K562 (cell line): ENCODE measurements at regions not wholly inside any gene's neighbourhood (a gene's known extent, or its start where the extent isn't known, plus 50 kb on each side); places are given as distances from the start of the nearest gene placed in this dataset.

ENCODE experiments used
- ATAC-seq: fragments of 200-7000 bp; cut with Tn5 transposase; 3 replicates; pipeline ENCODE4 v1.9.1; 2020; ENCODE audit warnings: moderate library complexity
- BruUV-seq: library from RNA; stranded (reverse); fragments of 400-500 nt; replicated peaks from 2 replicates; lab custom pipeline; 2021; lab: Mats Ljungman, UMichigan
- CTCF ChIA-PET: fragments of 300-600 bp; formaldehyde crosslinking; extraction: SDS; loops from one replicate; lab custom pipeline; 2021; ENCODE audit warnings: low intra/inter-chr PET ratio; lab: Yijun Ruan, JAX
- POLR2A ChIA-PET: fragments of 300-600, 350-650 bp; sonication (Branson Sonifier 250); formaldehyde crosslinking; extraction: SDS; loops from one replicate; lab custom pipeline; 2021; ENCODE audit warnings: antibody characterized with exemption, inconsistent platforms; lab: Yijun Ruan, JAX
- DNase-seq, 4 experiments: peaks; one replicate each; pipeline versions ENCODE4 v3.0.0 to v3.0.0-alpha.2; 2011 to 2018; ENCODE audit warnings: low spot score in 3 of 4, mixed read lengths in 3 of 4; ENCODE audit errors: extremely low read depth in 1 of 4
- FAIRE-seq: peaks from 2 replicates; lab custom pipeline; 2011; peaks lifted over from hg19 to GRCh38; lab: Jason Lieb, UNC
- H2AFZ ChIP-seq: 2 replicates; pipeline ENCODE4 v1.6.0; 2011; ENCODE audit warnings: low read depth, low read length, control low read depth, inconsistent platforms
- H3K27ac ChIP-seq: fragments of 200-600 bp; 3 replicates; pipeline ENCODE4 v1.8.0; 2011; ENCODE audit warnings: low read depth, mild to moderate bottlenecking, control low read depth, inconsistent platforms, low read length, moderate library complexity, mixed read lengths; ENCODE audit errors: extremely low read depth
- H3K27me3 ChIP-seq, 2 experiments: fragments of 300-600 bp in 1 of 2; 2 replicates in 1 of 2; 3 replicates in 1 of 2; pipeline versions ENCODE4 v1.6.0 to v1.8.0; 2011; ENCODE audit warnings: inconsistent platforms in 2 of 2, low read length in 2 of 2, mild to moderate bottlenecking in 1 of 2, mixed read lengths in 1 of 2, moderate library complexity in 1 of 2; ENCODE audit not compliant: control insufficient read depth in 2 of 2, insufficient read depth in 2 of 2
- H3K36me3 ChIP-seq: fragments of 300-600 bp; 3 replicates; pipeline ENCODE4 v1.8.0; 2011; ENCODE audit warnings: mild to moderate bottlenecking, low read length, inconsistent platforms; ENCODE audit not compliant: control insufficient read depth, insufficient read depth
- H3K4me1 ChIP-seq, 2 experiments: fragments of 200-600 bp in 1 of 2; replicated peaks in 1 of 2; 2 replicates in 1 of 2; 3 replicates in 1 of 2; pipeline versions ENCODE4 v1.5.1 to v1.8.0; 2011; ENCODE audit warnings: inconsistent platforms in 2 of 2, low read length in 2 of 2, mild to moderate bottlenecking in 1 of 2, mixed read lengths in 1 of 2, moderate library complexity in 1 of 2; ENCODE audit not compliant: control insufficient read depth in 2 of 2, insufficient read depth in 2 of 2
- H3K4me2 ChIP-seq: 2 replicates; pipeline ENCODE4 v1.6.1; 2011; ENCODE audit warnings: low read length, control low read depth, inconsistent platforms, mixed read lengths; ENCODE audit not compliant: insufficient read depth
- H3K4me3 ChIP-seq: fragments of 200-600 bp; sonication (generic), shearing (Covaris generic); 2 replicates; pipeline ENCODE4 v1.5.1; 2016; ENCODE audit warnings: control low read depth, inconsistent platforms
- H3K79me2 ChIP-seq: fragments of 200-600 bp; 3 replicates; pipeline ENCODE4 v1.8.0; 2011; ENCODE audit warnings: low read length, inconsistent platforms; ENCODE audit not compliant: control insufficient read depth, insufficient read depth
- H3K9ac ChIP-seq, 2 experiments: 2 replicates each; pipeline versions ENCODE4 v1.6.0 to v1.6.1; 2011; ENCODE audit warnings: low read depth in 2 of 2, low read length in 2 of 2, control low read depth in 1 of 2, inconsistent platforms in 1 of 2, mild to moderate bottlenecking in 1 of 2, mixed read lengths in 1 of 2; ENCODE audit not compliant: insufficient read depth in 1 of 2
- H3K9me1 ChIP-seq: one replicate; pipeline ENCODE4 v1.6.0; 2011; ENCODE audit warnings: inconsistent platforms, mild to moderate bottlenecking, low read length, moderate library complexity; ENCODE audit not compliant: control insufficient read depth, insufficient read depth
- H3K9me3 ChIP-seq: replicated peaks from 2 replicates; pipeline ENCODE4 v1.5.1; 2011; ENCODE audit warnings: low read depth, low read length, inconsistent platforms; ENCODE audit not compliant: control insufficient read depth, insufficient read depth
- H4K20me1 ChIP-seq: replicated peaks from 2 replicates; pipeline ENCODE4 v1.6.1; 2011; ENCODE audit warnings: low read length, inconsistent platforms, mixed read lengths; ENCODE audit not compliant: control insufficient read depth, insufficient read depth
- ARID3B ChIP-seq: fragments of 250-450 bp; sonication (Bioruptor Pico); IDR thresholded peaks from 2 replicates; pipeline ENCODE4 v1.4.0; 2020; ENCODE audit warnings: borderline replicate concordance
- HNRNPH1 ChIP-seq: fragments of 200-400 bp; formaldehyde crosslinking; optimal IDR thresholded peaks from 2 replicates; pipeline ENCODE3; 2017; ENCODE audit warnings: low read depth, mild to moderate bottlenecking, low read length, moderate library complexity
- HNRNPLL ChIP-seq: fragments of 200-400 bp; formaldehyde crosslinking; IDR thresholded peaks from 2 replicates; pipeline ENCODE4 v1.6.1; 2017; ENCODE audit warnings: low read length, low read depth, mild to moderate bottlenecking; ENCODE audit not compliant: poor library complexity, severe bottlenecking
- ILF3 ChIP-seq: fragments of 450-650 bp; IDR thresholded peaks from 2 replicates; pipeline ENCODE4 v1.6.1; 2018; ENCODE audit warnings: antibody characterized with exemption, mild to moderate bottlenecking, moderate library complexity, borderline replicate concordance
- KDM1A ChIP-seq, 2 experiments: fragments of 450-650 bp; IDR thresholded peaks; 2 replicates each; pipeline ENCODE4 v1.6.1; 2016; ENCODE audit warnings: mild to moderate bottlenecking in 2 of 2
- KDM5B ChIP-seq: fragments of 200-600 bp; sonication (generic); IDR thresholded peaks from 2 replicates; pipeline ENCODE4 v1.6.1; 2012; ENCODE audit warnings: low read depth, mild to moderate bottlenecking, moderate library complexity, low read length, control low read depth, inconsistent platforms; ENCODE audit not compliant: insufficient replicate concordance
- MXI1 ChIP-seq: IDR thresholded peaks from 2 replicates; pipeline ENCODE4 v1.6.1; 2011; ENCODE audit warnings: low read depth, mild to moderate bottlenecking, improper control_type of control experiment, low read length
- POLR3A ChIP-seq: IDR thresholded peaks from 2 replicates; pipeline ENCODE4 v1.6.1; 2011; ENCODE audit warnings: borderline replicate concordance, mild to moderate bottlenecking, moderate library complexity; ENCODE audit not compliant: insufficient read length, insufficient read depth; ENCODE audit errors: extremely low read depth
- THAP7 ChIP-seq: fragments of 250-450 bp; sonication (Bioruptor Pico); IDR thresholded peaks from 2 replicates; pipeline ENCODE4 v1.5.0; 2021
- XRCC3 ChIP-seq: fragments of 450-650 bp; IDR thresholded peaks from 2 replicates; pipeline ENCODE4 v1.6.1; 2017; ENCODE audit warnings: mild to moderate bottlenecking, moderate library complexity
- ZC3H8 ChIP-seq: fragments of 450-650 bp; IDR thresholded peaks from 2 replicates; pipeline ENCODE4 v1.6.1; 2017
- ZNF263 ChIP-seq: sonication (generic); formaldehyde crosslinking; IDR thresholded peaks from 2 replicates; pipeline ENCODE4 v1.8.0; 2022; ENCODE audit warnings: mild to moderate bottlenecking, missing genetic modification reagents, borderline replicate concordance
- ZNF507 ChIP-seq: conservative IDR thresholded peaks from 2 replicates; pipeline ENCODE4 v1.6.1; 2017; ENCODE audit warnings: missing genetic modification characterization, missing compliant biosample characterization
- ZNF778 ChIP-seq: fragments of 450-650 bp; formaldehyde crosslinking; IDR thresholded peaks from 2 replicates; pipeline ENCODE4 v1.4.0; 2020; ENCODE audit warnings: mild to moderate bottlenecking, moderate library complexity
- WGBS: fragments of 100-300 bp; shearing (Covaris generic); methylation state at CpG from one replicate; pipeline ENCODE4 v1.1.6; 2016; ENCODE audit warnings: low coverage, mixed read lengths; ENCODE audit not compliant: insufficient coverage; ENCODE audit errors: missing lambda C conversion rate; 5-methylcytosine and 5-hydroxymethylcytosine counted together
- in situ Hi-C: fragments of 300-500 bp; cut with MboI; formaldehyde crosslinking; loops from 4 replicates; pipeline ENCODE4 v1.15.0; 2018; ENCODE audit warnings: inconsistent platforms, mixed read lengths
- intact Hi-C: fragments of 100-400 bp; cut with micrococcal nuclease; formaldehyde crosslinking; loops from 2 replicates; pipeline ENCODE4 v1.14.2; 2022

GRCh38 chr10:111556666-111557065, 479.8 kb downstream of the ADRA2A start:
- in situ Hi-C loops = no loop called here
- Histone ChIP-seq H3K4me3 (no peak overlapping the region), H3K9ac (no peak overlapping the region), H3K4me1 (no peaks in the 10 kb centered on the region), H3K79me2 (no peaks in the 10 kb centered on the region), H3K27ac (no peak overlapping the region), H3K4me2 (no peak overlapping the region), H3K36me3 (no peaks in the 10 kb centered on the region), H3K9me3 (no peaks in the 10 kb centered on the region), H4K20me1 (no peaks in the 10 kb centered on the region), H3K9me1 (no peaks in the 10 kb centered on the region), H3K27me3 (no peaks in the 10 kb centered on the region), H2AFZ (no peak overlapping the region)
- TF ChIP-seq KDM5B (no peak), THAP7 (no peak), ARID3B (no peak), MXI1 (no peak), HNRNPLL (no peak), ZC3H8 (no peak), XRCC3 (no peak), ILF3 (no peak), ZNF507 (tag) (no peak), ZNF263 (no peak), KDM1A (IDR thresholded peaks at IDR 0.05) (no peak), POLR3A (no peak), ZNF778 (CRISPR knock-in tag) (no peak), HNRNPH1 (no peak)
- no peak for ATAC-seq
- BruUV-seq = no TSS peak
- intact Hi-C loops = no loop called here
- 0% methylated on average over 3 of the region's 3 CpGs for WGBS
- ChIA-PET CTCF (no interaction called here), POLR2A (no interaction called here)
- no peak for FAIRE-seq
- DNase-seq = no peak
